WTC11 (cell line): ENCODE measurements at regions not wholly inside any gene's neighbourhood (a gene's known extent, or its start where the extent isn't known, plus 50 kb on each side); places are given as distances from the start of the nearest gene placed in this dataset.

Source experiments
- ATAC-seq: fragments of 200-7000 bp; cut with Tn5 transposase; 2 replicates; pipeline ENCODE4 v1.10.0; 2021; ENCODE audit warnings: mild to moderate bottlenecking, moderate library complexity
- CTCF ChIA-PET: fragments of 300-600 bp; sonication (Branson Sonifier 250); formaldehyde crosslinking; loops from one replicate; lab custom pipeline; 2021; ENCODE audit warnings: antibody characterized with exemption; lab: Charles Lee
- POLR2A ChIA-PET: fragments of 350-600 bp; sonication (Branson Sonifier 250); formaldehyde crosslinking; loops from one replicate; lab custom pipeline; 2021; ENCODE audit warnings: antibody characterized with exemption; lab: Charles Lee
- DNase-seq: peaks from one replicate; pipeline ENCODE4 v3.0.0; 2021; ENCODE audit warnings: low spot score
- H3K27ac Mint-ChIP-seq: 2 replicates; pipeline ENCODE4 v1.8.0; 2021; ENCODE audit warnings: mixed read lengths
- H3K27me3 Mint-ChIP-seq: 2 replicates; pipeline ENCODE4 v1.8.0; 2021; ENCODE audit warnings: low read depth, mild to moderate bottlenecking, moderate library complexity, mixed read lengths
- H3K36me3 Mint-ChIP-seq: 2 replicates; pipeline ENCODE4 v1.8.0; 2021; ENCODE audit warnings: mixed read lengths
- H3K4me1 Mint-ChIP-seq: 2 replicates; pipeline ENCODE4 v1.8.0; 2022; ENCODE audit warnings: mixed read lengths
- H3K4me3 Mint-ChIP-seq: 2 replicates; pipeline ENCODE4 v1.8.0; 2021; ENCODE audit warnings: mild to moderate bottlenecking, moderate library complexity, mixed read lengths
- H3K9me3 Mint-ChIP-seq: 2 replicates; pipeline ENCODE4 v1.8.0; 2021; ENCODE audit warnings: mixed read lengths
- ARID4B ChIP-seq: sonication (generic); formaldehyde crosslinking; IDR thresholded peaks from 2 replicates; pipeline ENCODE4 v1.8.0; 2023; ENCODE audit warnings: missing genetic modification reagents, mild to moderate bottlenecking, borderline replicate concordance
- E2F5 ChIP-seq: sonication (generic); formaldehyde crosslinking; IDR thresholded peaks from 2 replicates; pipeline ENCODE4 v1.8.1; 2022; ENCODE audit warnings: mild to moderate bottlenecking, moderate library complexity, missing genetic modification reagents
- FOXJ3 ChIP-seq: sonication (generic); formaldehyde crosslinking; IDR thresholded peaks from 2 replicates; pipeline ENCODE4 v1.9.0; 2021; ENCODE audit warnings: missing genetic modification reagents, mild to moderate bottlenecking, borderline replicate concordance
- GABPB1 ChIP-seq: sonication (generic); formaldehyde crosslinking; IDR thresholded peaks from 2 replicates; pipeline ENCODE4 v1.8.1; 2023; ENCODE audit warnings: mild to moderate bottlenecking, missing genetic modification reagents
- GRHL2 ChIP-seq: fragments of 250-450 bp; sonication (Bioruptor Pico); IDR thresholded peaks from 2 replicates; pipeline ENCODE4 v1.8.0; 2022; ENCODE audit warnings: mild to moderate bottlenecking, moderate library complexity; ENCODE audit not compliant: insufficient replicate concordance, severe bottlenecking
- KAT7 ChIP-seq: sonication (generic); formaldehyde crosslinking; IDR thresholded peaks from 2 replicates; pipeline ENCODE4 v1.8.1; 2023; ENCODE audit warnings: missing genetic modification reagents, mild to moderate bottlenecking, borderline replicate concordance
- MYBL2 ChIP-seq: sonication (generic); formaldehyde crosslinking; IDR thresholded peaks from 2 replicates; pipeline ENCODE4 v1.8.1; 2023; ENCODE audit warnings: mild to moderate bottlenecking, moderate library complexity, missing genetic modification reagents
- NR3C1 ChIP-seq: sonication (generic); formaldehyde crosslinking; conservative IDR thresholded peaks from 2 replicates; pipeline ENCODE4 v1.8.1; 2023; ENCODE audit warnings: low read depth, mild to moderate bottlenecking, missing genetic modification reagents
- OVOL2 ChIP-seq: fragments of 250-450 bp; sonication (Bioruptor Pico); IDR thresholded peaks from 2 replicates; pipeline ENCODE4 v1.9.0; 2021; ENCODE audit warnings: mild to moderate bottlenecking, borderline replicate concordance
- SOX15 ChIP-seq: fragments of 250-450 bp; sonication (Bioruptor Pico); IDR thresholded peaks from 2 replicates; pipeline ENCODE4 v1.9.0; 2021; ENCODE audit warnings: mild to moderate bottlenecking
- SP1 ChIP-seq: sonication (generic); formaldehyde crosslinking; conservative IDR thresholded peaks from 2 replicates; pipeline ENCODE4 v1.8.1; 2022; ENCODE audit warnings: missing genetic modification reagents
- TEAD1 ChIP-seq: sonication (generic); formaldehyde crosslinking; IDR thresholded peaks from 2 replicates; pipeline ENCODE4 v1.8.0; 2022; ENCODE audit warnings: mild to moderate bottlenecking, missing genetic modification reagents
- TEAD4 ChIP-seq: sonication (generic); formaldehyde crosslinking; IDR thresholded peaks from 2 replicates; pipeline ENCODE4 v1.8.0; 2022; ENCODE audit warnings: mild to moderate bottlenecking, missing genetic modification reagents
- USF2 ChIP-seq: sonication (generic); formaldehyde crosslinking; IDR thresholded peaks from 2 replicates; pipeline ENCODE4 v1.8.1; 2023; ENCODE audit warnings: mild to moderate bottlenecking, missing genetic modification reagents, moderate library complexity
- ZNF121 ChIP-seq: sonication (generic); formaldehyde crosslinking; IDR thresholded peaks from 2 replicates; pipeline ENCODE4 v1.8.0; 2023; ENCODE audit warnings: missing genetic modification reagents
- ZNF232 ChIP-seq: sonication (generic); formaldehyde crosslinking; IDR thresholded peaks from 2 replicates; pipeline ENCODE4 v1.8.0; 2022; ENCODE audit warnings: mild to moderate bottlenecking, missing genetic modification reagents
- ZNF263 ChIP-seq: sonication (generic); formaldehyde crosslinking; IDR thresholded peaks from 2 replicates; pipeline ENCODE4 v1.8.1; 2022; ENCODE audit warnings: low read depth, mild to moderate bottlenecking, moderate library complexity, missing genetic modification reagents
- ZNF317 ChIP-seq: sonication (generic); formaldehyde crosslinking; IDR thresholded peaks from 2 replicates; pipeline ENCODE4 v1.8.1; 2023; ENCODE audit warnings: low read depth, mild to moderate bottlenecking, moderate library complexity, missing genetic modification reagents, borderline replicate concordance
- ZNF532 ChIP-seq: fragments of 250-450 bp; sonication (Bioruptor Pico); IDR thresholded peaks from 2 replicates; pipeline ENCODE4 v1.9.0; 2021; ENCODE audit warnings: mild to moderate bottlenecking, borderline replicate concordance
- ZSCAN18 ChIP-seq: fragments of 250-450 bp; sonication (Bioruptor Pico); IDR thresholded peaks from 2 replicates; pipeline ENCODE4 v2.1.2; 2022; ENCODE audit warnings: mild to moderate bottlenecking, moderate library complexity
- TF ChIP-seq, protein P1 (sequence below): fragments of 250-450 bp; sonication (Bioruptor Pico); IDR thresholded peaks from 2 replicates; pipeline ENCODE4 v1.9.0; 2021; ENCODE audit warnings: mild to moderate bottlenecking
- TF ChIP-seq, protein P2 (sequence below): fragments of 250-450 bp; sonication (Bioruptor Pico); conservative IDR thresholded peaks from 2 replicates; pipeline ENCODE4 v1.9.0; 2021; ENCODE audit warnings: mild to moderate bottlenecking

- CTCF ChIA-PET = no interaction called here
- DNase-seq (no peak), ATAC-seq (no peak)
- Mint-ChIP-seq H3K4me1 (peaks cover under 1% of the 10 kb centered on the region), H3K27ac (no peak overlapping the region), H3K9me3 (no peaks in the 10 kb centered on the region), H3K4me3 (no peak overlapping the region), H3K27me3 (peaks cover 47% of the 10 kb centered on the region), H3K36me3 (no peaks in the 10 kb centered on the region)
- no peak for TF ChIP-seq NR3C1 (CRISPR knock-in tag)
- no peak for TF ChIP-seq ZNF232 (CRISPR knock-in tag)
- TF ChIP-seq ZNF121 (CRISPR knock-in tag) = no peak
- TF ChIP-seq MYBL2 = no peak
- TF ChIP-seq KAT7 = no peak
- TF ChIP-seq USF2 (CRISPR knock-in tag) = no peak
- no peak for TF ChIP-seq ZNF317 (CRISPR knock-in tag)
- no peak for TF ChIP-seq ARID4B (CRISPR knock-in tag)
- no peak for TF ChIP-seq SOX15
- TF ChIP-seq TEAD1 (CRISPR knock-in tag) = no peak
- TF ChIP-seq GABPB1 (CRISPR knock-in tag) = no peak
- POLR2A ChIA-PET = no interaction called here
Observed at GRCh38 chr16:59605706-59606105, 871.6 kb upstream of the GOT2 start.

DNA sequence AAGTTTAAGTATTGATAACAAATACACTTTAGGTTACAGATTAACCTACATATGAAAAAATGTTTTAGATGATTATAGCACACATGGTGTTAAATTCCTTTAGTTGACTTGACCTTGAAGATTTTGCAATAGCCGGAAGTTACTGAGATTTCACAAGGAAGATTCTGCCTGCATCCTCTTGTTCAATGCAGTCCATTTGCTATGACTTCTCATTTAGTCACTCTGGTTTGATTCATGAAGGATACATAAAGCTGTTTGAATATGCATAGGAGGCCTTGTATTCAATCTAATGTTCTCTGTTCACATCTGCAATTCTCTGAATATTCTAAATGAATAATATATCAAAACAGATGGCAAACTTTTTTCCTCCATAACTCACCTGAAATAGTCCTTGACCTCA is 870.2 kb upstream of the GOT2 start:
- H3K27me3 Mint-ChIP-seq = peaks cover 34% of the 10 kb centered on the region
- no peaks in the 10 kb centered on the region for H3K36me3 Mint-ChIP-seq
- H3K4me3 Mint-ChIP-seq = no peak overlapping the region
- no peak overlapping the region for H3K27ac Mint-ChIP-seq
- ChIA-PET CTCF (no interaction called here), POLR2A (no interaction called here)
- no peaks in the 10 kb centered on the region for H3K9me3 Mint-ChIP-seq
- DNase-seq = no peak
- no peaks in the 10 kb centered on the region for H3K4me1 Mint-ChIP-seq
- no peak for ATAC-seq
- TF ChIP-seq, protein P1, sequence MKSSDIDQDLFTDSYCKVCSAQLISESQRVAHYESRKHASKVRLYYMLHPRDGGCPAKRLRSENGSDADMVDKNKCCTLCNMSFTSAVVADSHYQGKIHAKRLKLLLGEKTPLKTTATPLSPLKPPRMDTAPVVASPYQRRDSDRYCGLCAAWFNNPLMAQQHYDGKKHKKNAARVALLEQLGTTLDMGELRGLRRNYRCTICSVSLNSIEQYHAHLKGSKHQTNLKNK (CRISPR knock-in tag) = no peak
- TF ChIP-seq ZSCAN18 (no peak), TEAD1 (CRISPR knock-in tag) (no peak), E2F5 (CRISPR knock-in tag) (no peak), GRHL2 (CRISPR knock-in tag) (no peak), ZNF263 (no peak), SP1 (no peak), TEAD4 (CRISPR knock-in tag) (no peak), GABPB1 (CRISPR knock-in tag) (no peak), ZNF532 (no peak), SOX15 (no peak), OVOL2 (CRISPR knock-in tag) (no peak), FOXJ3 (no peak), ZNF232 (CRISPR knock-in tag) (no peak)
- TF ChIP-seq, protein P2, sequence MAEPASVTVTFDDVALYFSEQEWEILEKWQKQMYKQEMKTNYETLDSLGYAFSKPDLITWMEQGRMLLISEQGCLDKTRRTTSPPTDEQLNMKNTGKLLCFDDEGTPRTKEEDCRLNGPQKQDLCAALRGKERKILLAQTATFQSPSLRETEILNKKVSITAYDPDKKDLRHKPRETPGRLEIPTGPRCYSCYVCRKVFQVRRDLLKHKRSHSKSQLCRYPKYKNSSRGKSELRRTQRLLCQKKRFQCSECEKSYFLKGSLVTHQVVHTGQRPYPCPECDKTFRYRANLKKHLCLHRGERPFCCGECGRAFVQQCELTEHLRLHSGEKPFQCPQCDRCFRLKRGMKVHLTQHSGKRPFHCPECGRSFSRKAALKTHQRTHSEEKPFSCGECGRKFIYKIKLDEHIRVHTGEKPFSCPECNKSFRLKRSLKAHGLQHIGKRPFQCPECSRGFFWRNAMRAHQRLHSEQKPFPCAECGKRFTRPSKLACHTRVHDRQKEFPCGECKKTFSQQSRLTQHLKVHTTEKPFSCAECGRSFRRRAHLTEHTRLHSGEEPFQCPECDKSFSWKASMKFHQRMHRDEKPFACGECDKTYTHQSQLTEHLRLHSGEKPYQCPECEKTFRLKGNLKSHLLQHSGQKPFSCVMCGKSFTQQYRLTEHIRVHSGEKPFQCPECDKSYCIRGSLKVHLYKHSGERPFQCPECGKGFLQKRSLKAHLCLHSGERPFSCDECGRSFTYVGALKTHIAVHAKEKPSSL (CRISPR knock-in tag) = no peak
